Endothelial cell (in vitro differentiated cells): ENCODE measurements at regions not wholly inside any gene's neighbourhood (a gene's known extent, or its start where the extent isn't known, plus 50 kb on each side); places are given as distances from the start of the nearest gene placed in this dataset.

ENCODE experiments used
- DNase-seq: peaks from one replicate; pipeline ENCODE4 v3.0.0; 2021; ENCODE audit warnings: low spot score
- H3K27ac Mint-ChIP-seq: one replicate; pipeline ENCODE4 v1.8.0; 2021; ENCODE audit warnings: mixed read lengths, inconsistent platforms; ENCODE audit not compliant: unreplicated experiment
- H3K27me3 Mint-ChIP-seq: one replicate; pipeline ENCODE4 v1.8.0; 2021; ENCODE audit warnings: mild to moderate bottlenecking, moderate library complexity, mixed read lengths, inconsistent platforms; ENCODE audit not compliant: unreplicated experiment
- H3K36me3 Mint-ChIP-seq: one replicate; pipeline ENCODE4 v1.8.0; 2021; ENCODE audit warnings: mild to moderate bottlenecking, low read depth, mixed read lengths, inconsistent platforms; ENCODE audit not compliant: unreplicated experiment
- H3K4me1 Mint-ChIP-seq: one replicate; pipeline ENCODE4 v1.8.0; 2021; ENCODE audit warnings: mild to moderate bottlenecking, mixed read lengths, inconsistent platforms; ENCODE audit not compliant: unreplicated experiment
- H3K4me3 Mint-ChIP-seq: one replicate; pipeline ENCODE4 v1.8.0; 2021; ENCODE audit warnings: mild to moderate bottlenecking, mixed read lengths, inconsistent platforms; ENCODE audit not compliant: unreplicated experiment
- H3K9me3 Mint-ChIP-seq: one replicate; pipeline ENCODE4 v1.8.0; 2021; ENCODE audit warnings: mixed read lengths, inconsistent platforms; ENCODE audit not compliant: unreplicated experiment
- TF ChIP-seq, protein P1 (sequence below): fragments of 200-600 bp; sonication (generic); IDR thresholded peaks from one replicate; pipeline ENCODE4 v1.5.0; 2021; ENCODE audit warnings: antibody characterized with exemption; ENCODE audit not compliant: unreplicated experiment

DNA sequence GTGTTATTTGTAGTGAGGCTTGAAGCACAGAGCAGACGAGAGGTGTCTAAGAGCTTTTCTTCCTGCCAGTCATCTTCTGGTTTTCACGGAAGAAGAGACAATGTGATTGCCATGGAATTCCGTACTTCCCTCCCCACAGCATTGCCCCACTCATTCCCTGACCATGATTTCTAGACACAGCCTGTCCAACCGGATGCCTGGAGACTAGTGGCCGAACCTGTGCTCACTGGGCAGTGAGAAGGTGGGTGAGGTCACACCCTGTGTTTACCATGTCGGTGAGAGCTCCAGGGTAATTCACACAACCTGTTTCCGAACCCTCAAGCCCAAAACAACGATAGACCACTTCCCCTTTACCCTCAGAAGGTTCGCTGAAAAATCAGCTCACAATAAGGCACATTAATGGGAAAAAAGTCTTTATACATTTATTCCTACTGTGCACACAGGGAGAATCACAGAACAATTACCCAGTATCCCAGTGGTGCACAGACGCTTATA lies 271.9 kb upstream of the FMN2 start:
- Mint-ChIP-seq H3K36me3 (peaks cover 7% of the 10 kb centered on the region), H3K9me3 (no peaks in the 10 kb centered on the region), H3K27ac (no peak overlapping the region), H3K27me3 (peaks cover 3% of the 10 kb centered on the region), H3K4me1 (peaks cover 23% of the 10 kb centered on the region), H3K4me3 (no peak overlapping the region)
- TF ChIP-seq, protein P1, sequence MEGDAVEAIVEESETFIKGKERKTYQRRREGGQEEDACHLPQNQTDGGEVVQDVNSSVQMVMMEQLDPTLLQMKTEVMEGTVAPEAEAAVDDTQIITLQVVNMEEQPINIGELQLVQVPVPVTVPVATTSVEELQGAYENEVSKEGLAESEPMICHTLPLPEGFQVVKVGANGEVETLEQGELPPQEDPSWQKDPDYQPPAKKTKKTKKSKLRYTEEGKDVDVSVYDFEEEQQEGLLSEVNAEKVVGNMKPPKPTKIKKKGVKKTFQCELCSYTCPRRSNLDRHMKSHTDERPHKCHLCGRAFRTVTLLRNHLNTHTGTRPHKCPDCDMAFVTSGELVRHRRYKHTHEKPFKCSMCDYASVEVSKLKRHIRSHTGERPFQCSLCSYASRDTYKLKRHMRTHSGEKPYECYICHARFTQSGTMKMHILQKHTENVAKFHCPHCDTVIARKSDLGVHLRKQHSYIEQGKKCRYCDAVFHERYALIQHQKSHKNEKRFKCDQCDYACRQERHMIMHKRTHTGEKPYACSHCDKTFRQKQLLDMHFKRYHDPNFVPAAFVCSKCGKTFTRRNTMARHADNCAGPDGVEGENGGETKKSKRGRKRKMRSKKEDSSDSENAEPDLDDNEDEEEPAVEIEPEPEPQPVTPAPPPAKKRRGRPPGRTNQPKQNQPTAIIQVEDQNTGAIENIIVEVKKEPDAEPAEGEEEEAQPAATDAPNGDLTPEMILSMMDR, result no peak
- DNase-seq, result no peak

DNA sequence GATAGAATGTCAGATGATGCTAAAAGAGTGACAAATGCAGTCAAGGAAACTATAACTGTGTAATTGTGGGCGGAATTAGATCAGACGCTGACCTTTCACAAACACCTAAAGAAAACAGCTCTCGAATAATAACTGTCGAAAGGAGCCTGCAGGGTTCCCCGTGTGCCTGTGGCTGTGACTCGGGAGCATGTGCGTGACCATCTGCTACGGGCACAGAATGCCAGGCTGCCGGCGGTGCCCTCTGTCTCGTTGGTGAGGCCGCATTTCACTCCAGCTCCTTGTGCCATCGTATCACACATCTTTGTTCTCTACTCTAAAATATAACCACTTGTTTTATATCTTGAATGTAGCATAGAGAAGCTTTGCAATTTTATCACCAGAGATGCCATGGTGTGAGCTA lies 267.8 kb upstream of the FMN2 start:
- Mint-ChIP-seq H3K27me3 (peaks cover 8% of the 10 kb centered on the region), H3K36me3 (peaks cover 4% of the 10 kb centered on the region), H3K9me3 (no peaks in the 10 kb centered on the region)

DNA sequence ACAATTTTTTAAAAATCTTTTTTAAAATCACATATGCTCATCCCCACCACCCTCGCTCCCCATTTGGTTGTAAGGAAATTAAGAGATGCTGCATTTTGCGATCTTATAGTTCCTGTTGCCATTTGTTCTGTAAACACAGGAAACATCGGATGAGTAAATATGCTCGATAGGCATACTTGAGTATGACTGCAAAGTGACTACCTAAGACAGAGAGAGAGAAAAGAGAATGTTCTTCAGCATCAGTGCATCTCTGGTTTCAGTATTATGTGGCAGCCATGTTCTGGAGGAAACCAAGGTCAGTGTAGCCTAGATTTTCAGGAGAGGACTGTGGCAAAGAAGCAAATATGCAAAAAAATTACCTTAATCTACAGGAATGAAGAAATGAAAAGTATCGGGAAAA lies 265.5 kb upstream of the FMN2 start:
- peaks cover 7% of the 10 kb centered on the region for H3K27me3 Mint-ChIP-seq
- DNase-seq, result no peak
- TF ChIP-seq, protein P1, result no peak
- H3K9me3 Mint-ChIP-seq, result no peaks in the 10 kb centered on the region
- H3K4me3 Mint-ChIP-seq, result no peak overlapping the region
- peaks cover 4% of the 10 kb centered on the region for H3K36me3 Mint-ChIP-seq
- H3K27ac Mint-ChIP-seq, result no peak overlapping the region
- peaks cover 15% of the 10 kb centered on the region for H3K4me1 Mint-ChIP-seq

More for the DNA sequence above, 267.8 kb upstream of the FMN2 start:
- H3K4me3 Mint-ChIP-seq, result no peak overlapping the region
- DNase-seq, result no peak
- H3K4me1 Mint-ChIP-seq, result peaks cover 17% of the 10 kb centered on the region
- H3K27ac Mint-ChIP-seq, result no peak overlapping the region
- TF ChIP-seq, protein P1, result no peak

DNA sequence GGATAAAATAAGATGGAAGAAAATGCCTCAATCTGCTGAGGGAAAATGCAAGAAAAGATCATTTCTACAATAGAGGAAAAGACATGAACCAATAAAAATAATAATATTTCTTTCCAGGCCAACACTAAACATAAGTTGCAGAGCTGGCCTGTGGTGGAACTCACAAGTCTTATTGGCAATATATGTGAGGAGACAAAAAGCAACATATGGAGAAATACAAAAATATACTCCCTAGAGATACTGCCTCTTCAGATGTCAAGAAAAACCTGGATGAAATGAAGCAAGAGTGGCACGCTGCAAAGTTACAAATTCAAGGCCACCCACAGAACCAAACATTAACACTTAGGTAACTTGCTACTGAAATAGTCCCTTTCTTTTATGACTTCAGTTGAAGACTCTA lies 264.9 kb upstream of the FMN2 start:
- Mint-ChIP-seq H3K27me3 (peaks cover 7% of the 10 kb centered on the region), H3K4me3 (no peak overlapping the region), H3K9me3 (no peaks in the 10 kb centered on the region), H3K27ac (no peak overlapping the region), H3K36me3 (peaks cover 4% of the 10 kb centered on the region), H3K4me1 (peaks cover 15% of the 10 kb centered on the region)
- TF ChIP-seq, protein P1, result no peak
- no peak for DNase-seq

DNA sequence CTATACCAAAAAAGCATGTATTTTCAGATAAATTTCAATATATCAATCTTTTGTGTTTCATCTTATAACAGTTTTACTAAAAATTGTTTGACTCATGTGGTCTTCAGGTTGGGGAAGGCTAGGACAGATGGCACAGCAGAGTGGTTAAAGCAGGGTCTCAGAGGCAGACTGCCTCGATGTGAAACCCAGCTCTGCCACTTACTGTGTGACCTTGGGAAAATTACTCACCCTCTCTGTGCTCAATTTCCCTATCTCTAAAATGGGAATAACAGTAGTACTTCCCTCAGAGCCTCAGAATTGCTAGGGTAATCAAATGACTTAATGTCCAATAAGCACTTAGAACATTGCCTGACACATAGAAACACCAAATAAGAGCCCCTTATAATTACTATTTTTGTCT lies 262.1 kb upstream of the FMN2 start:
- Mint-ChIP-seq H3K9me3 (no peaks in the 10 kb centered on the region), H3K4me1 (peaks cover 40% of the 10 kb centered on the region), H3K27me3 (peaks cover 10% of the 10 kb centered on the region), H3K27ac (no peak overlapping the region), H3K4me3 (no peak overlapping the region), H3K36me3 (peaks cover 14% of the 10 kb centered on the region)
- TF ChIP-seq, protein P1, result no peak
- no peak for DNase-seq
